ENCODE measurements at regions not wholly inside any gene's neighbourhood (a gene's known extent, or its start where the extent isn't known, plus 50 kb on each side); places are given as distances from the start of the nearest gene placed in this dataset.

GRCh38 chr11:119490253-119491006 is 67.5 kb upstream of the THY1 start:
- no peak for DNase-seq (ENCODE audit: low read depth)

GRCh38 chr11:119489087-119489486 is 66.1 kb upstream of the THY1 start:
- no peak for DNase-seq (ENCODE audit: low read depth)

GRCh38 chr11:119488256-119488995 is 65.5 kb upstream of the THY1 start:
- no peak for DNase-seq (ENCODE audit: low read depth)

- no peak for DNase-seq (ENCODE audit: low read depth)
Observed at GRCh38 chr11:119486691-119487259, 63.8 kb upstream of the THY1 start.

- DNase-seq (ENCODE audit: low read depth): no peak
Observed at GRCh38 chr11:119486016-119486415, 63.0 kb upstream of the THY1 start.

- DNase-seq (ENCODE audit: low read depth): no peak
Observed at GRCh38 chr11:119484741-119485605, 62.0 kb upstream of the THY1 start.

- DNase-seq (ENCODE audit: low read depth): no peak
Observed at GRCh38 chr11:119483881-119484371, 61.0 kb upstream of the THY1 start.

GRCh38 chr11:119483341-119483880 is 60.4 kb upstream of the THY1 start:
- DNase-seq (ENCODE audit: low read depth): no peak

GRCh38 chr11:119482521-119483011 is 59.6 kb upstream of the THY1 start:
- no peak for DNase-seq (ENCODE audit: low read depth)

GRCh38 chr11:119481667-119482400 is 58.9 kb upstream of the THY1 start:
- DNase-seq (ENCODE audit: low read depth): no peak

GRCh38 chr11:119481021-119481666 is 58.2 kb upstream of the THY1 start:
- peak; percentile 19 for DNase-seq (ENCODE audit: low read depth)

GRCh38 chr11:119480380-119481020 is 57.5 kb upstream of the THY1 start:
- no peak for DNase-seq (ENCODE audit: low read depth)

- DNase-seq (ENCODE audit: low read depth): no peak
Observed at GRCh38 chr11:119479685-119480275, 56.8 kb upstream of the THY1 start.

- DNase-seq (ENCODE audit: low read depth): no peak
Observed at GRCh38 chr11:119478711-119479285, 55.8 kb upstream of the THY1 start.

GRCh38 chr11:119476666-119477331 is 53.8 kb upstream of the THY1 start:
- DNase-seq (ENCODE audit: low read depth): no peak

- no peak for DNase-seq (ENCODE audit: low read depth)
Observed at GRCh38 chr11:119476038-119476437, 53.1 kb upstream of the THY1 start.

- DNase-seq (ENCODE audit: low read depth): peak; percentile 8
Observed at GRCh38 chr11:119474682-119475596, 52.0 kb upstream of the THY1 start.

Data from stimulated activated CD8-positive, alpha-beta memory T cell treated with anti-CD3 and anti-CD28 coated beads, Interleukin-12 subunit alpha, Interleukin-12 subunit beta, amount 100 ng/mL, for 4 hours (primary cell).